Osteoblast (primary cell): ENCODE measurements at regions not wholly inside any gene's neighbourhood (a gene's known extent, or its start where the extent isn't known, plus 50 kb on each side); places are given as distances from the start of the nearest gene placed in this dataset.

Experiments used
- DNase-seq: peaks from one replicate; pipeline ENCODE4 v3.0.0; 2011; ENCODE audit warnings: low spot score, mixed read lengths; ENCODE audit not compliant: insufficient read length; ENCODE audit errors: missing footprints
- H2AFZ ChIP-seq: 2 replicates; pipeline ENCODE4 v1.6.0; 2011; ENCODE audit warnings: mild to moderate bottlenecking, low read length
- H3K27ac ChIP-seq: 2 replicates; pipeline ENCODE4 v1.5.1; 2011; ENCODE audit warnings: mild to moderate bottlenecking, low read depth, low read length, moderate library complexity
- H3K27me3 ChIP-seq: 2 replicates; pipeline ENCODE4 v1.6.0; 2012; ENCODE audit warnings: mild to moderate bottlenecking, control low read depth, inconsistent platforms, low read length, moderate library complexity; ENCODE audit not compliant: insufficient read depth
- H3K36me3 ChIP-seq: 2 replicates; pipeline ENCODE4 v1.5.1; 2011; ENCODE audit warnings: mild to moderate bottlenecking, low read length, control low read depth, moderate library complexity; ENCODE audit not compliant: insufficient read depth
- H3K4me1 ChIP-seq: 2 replicates; pipeline ENCODE4 v1.5.1; 2011; ENCODE audit warnings: mild to moderate bottlenecking, low read length, control low read depth, moderate library complexity; ENCODE audit not compliant: insufficient read depth
- H3K4me2 ChIP-seq: 2 replicates; pipeline ENCODE4 v1.6.0; 2011; ENCODE audit warnings: mild to moderate bottlenecking, low read length; ENCODE audit not compliant: insufficient read depth
- H3K4me3 ChIP-seq: fragments of 200-600 bp; sonication (generic); 3 replicates; pipeline ENCODE4 v1.5.1; 2012; ENCODE audit warnings: mild to moderate bottlenecking, low read length, inconsistent platforms; ENCODE audit not compliant: insufficient read depth
- H3K79me2 ChIP-seq: 2 replicates; pipeline ENCODE4 v1.6.0; 2012; ENCODE audit warnings: mild to moderate bottlenecking, low read length, control low read depth, inconsistent platforms; ENCODE audit not compliant: insufficient read depth
- H3K9me3 ChIP-seq: 2 replicates; pipeline ENCODE4 v1.5.1; 2011; ENCODE audit warnings: low read depth, low read length, control low read depth
- H4K20me1 ChIP-seq: 2 replicates; pipeline ENCODE4 v1.6.0; 2012; ENCODE audit warnings: mild to moderate bottlenecking, low read length, control low read depth; ENCODE audit not compliant: insufficient read depth
- CTCF ChIP-seq: IDR thresholded peaks from 2 replicates; pipeline ENCODE4 v1.5.1; 2011; ENCODE audit warnings: mild to moderate bottlenecking, low read depth, low read length, moderate library complexity; ENCODE audit errors: extremely low read depth

DNA sequence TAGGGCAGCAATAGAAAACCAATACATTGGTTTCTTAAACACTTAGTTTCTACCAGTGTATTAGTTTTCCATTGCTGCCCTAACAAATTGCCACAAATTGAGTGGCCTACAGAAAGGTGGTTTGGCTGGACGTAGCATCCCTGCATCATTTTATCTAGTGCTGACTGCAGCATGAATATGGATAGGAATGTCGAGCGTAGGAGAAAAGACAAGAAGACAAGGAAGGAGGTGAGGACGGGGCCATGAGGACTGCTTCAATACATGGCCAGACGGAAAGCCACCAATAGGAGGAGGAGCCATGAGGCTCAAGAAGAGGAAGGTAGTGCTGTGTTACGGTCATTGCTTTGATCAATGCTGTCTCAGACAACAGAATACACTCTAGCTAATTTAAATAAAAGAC is 154.5 kb upstream of the NDUFV2 start:
- no peak for TF ChIP-seq CTCF
- peak overlapping the region; percentile 90 for H3K27ac ChIP-seq
- H3K9me3 ChIP-seq: peaks cover 3% of the 10 kb centered on the region
- peaks cover 48% of the 10 kb centered on the region for H3K4me1 ChIP-seq
- H3K4me2 ChIP-seq: peak overlapping the region; percentile 73
- peak overlapping the region; percentile 63 for H2AFZ ChIP-seq
- H3K4me3 ChIP-seq: no peak overlapping the region
- H3K36me3 ChIP-seq: no peaks in the 10 kb centered on the region
- no peaks in the 10 kb centered on the region for H3K79me2 ChIP-seq
- no peak for DNase-seq
- no peaks in the 10 kb centered on the region for H3K27me3 ChIP-seq
- H4K20me1 ChIP-seq: no peaks in the 10 kb centered on the region

DNA sequence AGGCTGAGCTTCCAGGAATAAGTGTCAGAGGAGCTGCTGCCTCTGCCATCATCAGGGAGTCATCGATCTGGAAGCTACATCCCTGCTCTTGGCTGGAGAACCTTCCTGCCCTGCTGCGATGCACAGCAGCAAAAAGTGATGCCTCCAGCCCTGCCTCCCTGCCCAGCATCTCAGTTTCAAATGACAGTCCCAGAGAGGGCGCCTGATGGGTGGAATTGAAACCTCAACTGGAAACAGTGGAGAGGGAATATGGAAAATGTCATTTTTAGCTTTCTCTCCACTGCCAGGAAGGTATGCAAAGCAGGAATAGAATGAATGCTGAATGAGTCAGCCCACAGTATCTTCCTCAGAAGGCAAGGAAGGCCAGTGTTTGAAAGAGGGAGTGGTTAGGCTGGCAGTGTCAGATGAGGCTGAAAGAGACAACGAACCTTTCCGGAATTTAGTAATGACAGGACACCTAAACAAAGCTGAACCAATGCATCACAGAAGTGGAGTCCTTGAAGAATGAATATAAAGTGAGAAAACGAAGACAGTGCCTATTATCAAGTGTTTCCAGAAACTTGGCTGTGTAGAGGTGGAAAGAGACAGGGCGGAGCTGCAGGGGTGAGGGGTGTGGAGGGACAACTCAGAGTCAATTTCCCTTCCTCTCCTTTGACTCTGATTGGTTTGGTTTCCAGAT is 153.9 kb upstream of the NDUFV2 start:
- H3K4me1 ChIP-seq: peaks cover 42% of the 10 kb centered on the region

DNA sequence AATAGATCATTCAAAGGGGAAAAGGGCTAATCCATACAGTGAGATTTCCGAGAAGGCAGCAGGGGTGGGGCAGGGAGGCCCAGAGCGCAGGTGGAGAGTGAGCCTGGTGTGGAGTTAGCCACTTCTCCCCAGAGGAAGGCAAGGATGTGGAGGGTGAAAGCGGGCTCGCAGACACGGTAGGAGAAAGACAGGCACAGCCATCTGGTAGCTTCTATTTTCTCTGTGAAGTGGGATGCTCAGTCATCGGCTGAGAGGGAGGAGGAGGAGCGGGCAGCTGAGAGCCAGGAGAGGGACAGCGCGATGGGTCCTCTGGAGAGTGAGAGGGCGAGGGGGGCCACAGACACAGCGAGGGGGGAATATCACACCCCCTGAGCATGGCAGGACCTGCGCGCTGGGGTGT is 153.3 kb upstream of the NDUFV2 start:
- TF ChIP-seq CTCF: no peak
- Histone ChIP-seq H3K4me3 (peak overlapping the region; percentile 12), H3K36me3 (no peaks in the 10 kb centered on the region), H3K9me3 (peaks cover 3% of the 10 kb centered on the region), H3K4me2 (peak overlapping the region; percentile 73), H4K20me1 (no peaks in the 10 kb centered on the region), H2AFZ (peak overlapping the region; percentile 55), H3K27me3 (no peaks in the 10 kb centered on the region), H3K79me2 (no peaks in the 10 kb centered on the region), H3K27ac (peak overlapping the region; percentile 90), H3K4me1 (peaks cover 36% of the 10 kb centered on the region)
- no peak for DNase-seq

More for the DNA sequence above, 153.9 kb upstream of the NDUFV2 start:
- H3K4me2 ChIP-seq: peak overlapping the region; percentile 73
- H3K9me3 ChIP-seq: peaks cover 3% of the 10 kb centered on the region
- no peak for TF ChIP-seq CTCF
- H4K20me1 ChIP-seq: no peaks in the 10 kb centered on the region
- H3K36me3 ChIP-seq: no peaks in the 10 kb centered on the region
- peak overlapping the region; percentile 63 for H2AFZ ChIP-seq
- DNase-seq: peak; percentile 93
- H3K4me3 ChIP-seq: peak overlapping the region; percentile 44
- no peaks in the 10 kb centered on the region for H3K27me3 ChIP-seq
- H3K79me2 ChIP-seq: no peaks in the 10 kb centered on the region
- H3K27ac ChIP-seq: peak overlapping the region; percentile 90

- Histone ChIP-seq H2AFZ (no peak overlapping the region), H3K4me2 (no peak overlapping the region), H3K27ac (no peak overlapping the region), H3K9me3 (peaks cover 1% of the 10 kb centered on the region), H4K20me1 (no peaks in the 10 kb centered on the region), H3K27me3 (no peaks in the 10 kb centered on the region), H3K4me1 (peaks cover 20% of the 10 kb centered on the region), H3K36me3 (no peaks in the 10 kb centered on the region), H3K4me3 (no peak overlapping the region), H3K79me2 (no peaks in the 10 kb centered on the region)
- no peak for DNase-seq
- no peak for TF ChIP-seq CTCF
These were observed 151.0 kb upstream of the NDUFV2 start for GRCh38 chr18:8951491-8951890.
